HFFc6 (cell line): ENCODE measurements at regions not wholly inside any gene's neighbourhood (a gene's known extent, or its start where the extent isn't known, plus 50 kb on each side); places are given as distances from the start of the nearest gene placed in this dataset.

Source experiments
- DNase-seq: peaks from one replicate; pipeline ENCODE4 v3.0.0-alpha.2; 2018
- H3K27ac Mint-ChIP-seq: 2 replicates; pipeline ENCODE4 v1.8.0; 2020; ENCODE audit warnings: mild to moderate bottlenecking, mixed read lengths
- H3K27me3 Mint-ChIP-seq: 2 replicates; pipeline ENCODE4 v1.8.0; 2021; ENCODE audit warnings: mild to moderate bottlenecking, moderate library complexity, mixed read lengths; ENCODE audit not compliant: insufficient read depth
- H3K36me3 Mint-ChIP-seq: 2 replicates; pipeline ENCODE4 v1.8.0; 2021; ENCODE audit warnings: low read depth, mixed read lengths
- H3K4me1 Mint-ChIP-seq: 2 replicates; pipeline ENCODE4 v1.8.0; 2020; ENCODE audit warnings: low read depth, mixed read lengths
- H3K4me3 Mint-ChIP-seq: 2 replicates; pipeline ENCODE4 v1.8.0; 2020; ENCODE audit warnings: mild to moderate bottlenecking, moderate library complexity, mixed read lengths
- H3K9me3 Mint-ChIP-seq: 2 replicates; pipeline ENCODE4 v1.8.0; 2020; ENCODE audit warnings: mild to moderate bottlenecking, mixed read lengths
- TF ChIP-seq, protein P1 (sequence below): fragments of 200-600 bp; sonication (generic); IDR thresholded peaks from 2 replicates; pipeline ENCODE4 v1.5.0; 2021; ENCODE audit warnings: antibody characterized with exemption, mild to moderate bottlenecking

DNA sequence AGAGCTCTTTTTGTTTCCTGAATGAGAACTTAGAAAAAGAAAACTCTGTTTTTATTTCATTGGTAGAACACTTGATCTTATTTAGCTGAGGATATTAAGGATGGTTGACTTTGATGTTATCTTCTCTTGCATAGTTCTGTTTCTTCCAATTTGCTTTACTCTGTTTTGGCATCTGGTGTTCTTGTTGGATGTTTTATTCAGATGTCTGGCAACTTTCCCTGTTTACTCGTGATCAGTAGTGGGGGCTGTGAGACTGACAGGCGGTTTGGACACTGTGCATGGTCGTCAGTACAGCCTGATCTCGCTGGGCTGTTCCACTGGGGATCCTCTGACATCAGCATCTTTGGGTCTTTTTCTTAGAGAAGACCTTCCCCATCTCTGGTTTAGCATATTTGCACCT, 100.1 kb downstream of the TSN start:
- H3K4me3 Mint-ChIP-seq = no peak overlapping the region
- DNase-seq = no peak
- TF ChIP-seq, protein P1, sequence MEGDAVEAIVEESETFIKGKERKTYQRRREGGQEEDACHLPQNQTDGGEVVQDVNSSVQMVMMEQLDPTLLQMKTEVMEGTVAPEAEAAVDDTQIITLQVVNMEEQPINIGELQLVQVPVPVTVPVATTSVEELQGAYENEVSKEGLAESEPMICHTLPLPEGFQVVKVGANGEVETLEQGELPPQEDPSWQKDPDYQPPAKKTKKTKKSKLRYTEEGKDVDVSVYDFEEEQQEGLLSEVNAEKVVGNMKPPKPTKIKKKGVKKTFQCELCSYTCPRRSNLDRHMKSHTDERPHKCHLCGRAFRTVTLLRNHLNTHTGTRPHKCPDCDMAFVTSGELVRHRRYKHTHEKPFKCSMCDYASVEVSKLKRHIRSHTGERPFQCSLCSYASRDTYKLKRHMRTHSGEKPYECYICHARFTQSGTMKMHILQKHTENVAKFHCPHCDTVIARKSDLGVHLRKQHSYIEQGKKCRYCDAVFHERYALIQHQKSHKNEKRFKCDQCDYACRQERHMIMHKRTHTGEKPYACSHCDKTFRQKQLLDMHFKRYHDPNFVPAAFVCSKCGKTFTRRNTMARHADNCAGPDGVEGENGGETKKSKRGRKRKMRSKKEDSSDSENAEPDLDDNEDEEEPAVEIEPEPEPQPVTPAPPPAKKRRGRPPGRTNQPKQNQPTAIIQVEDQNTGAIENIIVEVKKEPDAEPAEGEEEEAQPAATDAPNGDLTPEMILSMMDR = no peak
- H3K27ac Mint-ChIP-seq = no peak overlapping the region
- H3K36me3 Mint-ChIP-seq = no peaks in the 10 kb centered on the region
- no peaks in the 10 kb centered on the region for H3K9me3 Mint-ChIP-seq
- H3K4me1 Mint-ChIP-seq = peaks cover 29% of the 10 kb centered on the region
- peaks cover 5% of the 10 kb centered on the region for H3K27me3 Mint-ChIP-seq

- Mint-ChIP-seq H3K36me3 (no peaks in the 10 kb centered on the region), H3K27me3 (peaks cover 4% of the 10 kb centered on the region), H3K4me3 (no peak overlapping the region), H3K4me1 (peaks cover 37% of the 10 kb centered on the region), H3K27ac (no peak overlapping the region), H3K9me3 (no peaks in the 10 kb centered on the region)
- DNase-seq = no peak
- TF ChIP-seq, protein P1 = no peak
Observed at GRCh38 chr2:121856360-121856759, 100.9 kb downstream of the TSN start.

- H3K36me3 Mint-ChIP-seq = no peaks in the 10 kb centered on the region
- H3K9me3 Mint-ChIP-seq = no peaks in the 10 kb centered on the region
- TF ChIP-seq, protein P1 = no peak
- DNase-seq = peak; percentile 49
- H3K4me3 Mint-ChIP-seq = no peak overlapping the region
- H3K27ac Mint-ChIP-seq = peak overlapping the region; percentile 55
- no peaks in the 10 kb centered on the region; the same call in none of the 2 replicates for H3K27me3 Mint-ChIP-seq
- peaks cover 41% of the 10 kb centered on the region for H3K4me1 Mint-ChIP-seq
Observed at GRCh38 chr2:121858369-121858768, 102.9 kb downstream of the TSN start.

DNA sequence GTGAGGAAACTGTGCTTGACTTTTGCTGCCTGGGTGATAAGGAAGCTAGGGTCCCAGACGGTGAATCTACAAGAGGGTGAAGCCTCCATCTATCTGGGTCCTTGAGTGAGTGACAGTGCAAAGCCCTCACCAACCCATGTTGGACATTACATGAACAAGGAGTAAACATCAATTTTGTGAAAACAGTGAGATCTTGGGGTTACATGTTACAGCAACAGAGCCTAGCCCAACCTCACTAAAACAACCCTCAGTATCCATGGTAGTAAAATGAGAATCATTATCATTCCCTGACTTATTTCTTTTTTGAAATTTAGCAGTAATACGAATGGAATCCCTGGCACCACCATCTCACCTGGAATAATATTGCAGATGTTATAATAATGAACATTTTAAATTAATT, 103.4 kb downstream of the TSN start:
- TF ChIP-seq, protein P1 = no peak
- Mint-ChIP-seq H3K27ac (peak overlapping the region; percentile 55), H3K4me3 (no peak overlapping the region), H3K36me3 (no peaks in the 10 kb centered on the region), H3K4me1 (peaks cover 41% of the 10 kb centered on the region), H3K27me3 (no peaks in the 10 kb centered on the region; the same call in none of the 2 replicates), H3K9me3 (no peaks in the 10 kb centered on the region)
- no peak for DNase-seq

GRCh38 chr2:121860033-121860757, 104.7 kb downstream of the TSN start:
- no peaks in the 10 kb centered on the region; the same call in 1 of the 2 replicates for H3K27me3 Mint-ChIP-seq
- H3K9me3 Mint-ChIP-seq = no peaks in the 10 kb centered on the region
- peak overlapping the region; percentile 89 for H3K27ac Mint-ChIP-seq
- TF ChIP-seq, protein P1 = no peak
- DNase-seq = peak; percentile 96
- peaks cover 50% of the 10 kb centered on the region for H3K4me1 Mint-ChIP-seq
- no peaks in the 10 kb centered on the region for H3K36me3 Mint-ChIP-seq
- H3K4me3 Mint-ChIP-seq = peak overlapping the region; percentile 63
